K562 (cell line): ENCODE measurements at regions not wholly inside any gene's neighbourhood (a gene's known extent, or its start where the extent isn't known, plus 50 kb on each side); places are given as distances from the start of the nearest gene placed in this dataset.

Source experiments
- MCM5 ChIP-seq: fragments of 450-650 bp; IDR thresholded peaks from 2 replicates; pipeline ENCODE4 v1.6.1; 2016; ENCODE audit warnings: low read depth
- MYC ChIP-seq, 2 experiments: fragments of 250-450 bp in 1 of 2; sonication (Bioruptor Pico) in 1 of 2; IDR thresholded peaks; 2 replicates each; pipeline versions ENCODE4 v1.5.1 to v1.6.1; 2012 to 2021; ENCODE audit warnings: low read depth in 2 of 2, borderline replicate concordance in 1 of 2, improper control_type of control experiment in 1 of 2, low read length in 1 of 2, mild to moderate bottlenecking in 1 of 2, moderate library complexity in 1 of 2
- STAG1 ChIP-seq: sonication (generic); formaldehyde crosslinking; IDR thresholded peaks from 2 replicates; pipeline ENCODE4 v1.5.0; 2020; ENCODE audit warnings: missing genetic modification reagents, borderline replicate concordance
- TBL1XR1 ChIP-seq, 2 experiments: IDR thresholded peaks; 2 replicates each; pipeline ENCODE4 v1.6.1; 2012; ENCODE audit warnings: improper control_type of control experiment in 2 of 2, low read length in 2 of 2, mild to moderate bottlenecking in 1 of 2
- TF ChIP-seq, protein P1 (sequence below): sonication (generic); formaldehyde crosslinking; IDR thresholded peaks from 2 replicates; pipeline ENCODE4 v1.8.1; 2023; ENCODE audit warnings: mild to moderate bottlenecking, missing genetic modification reagents
- TF ChIP-seq, protein P2 (sequence below), 3 experiments: IDR thresholded peaks in 2 of 3; conservative IDR thresholded peaks in 1 of 3; 2 replicates each; pipeline ENCODE4 v1.5.1; 2011 to 2012; ENCODE audit warnings: low read length in 3 of 3, mild to moderate bottlenecking in 3 of 3, control low read depth in 2 of 3, improper control_type of control experiment in 1 of 3, inconsistent platforms in 1 of 3, low read depth in 1 of 3, mixed read lengths in 1 of 3, moderate library complexity in 1 of 3; ENCODE audit not compliant: insufficient read depth in 2 of 3

DNA sequence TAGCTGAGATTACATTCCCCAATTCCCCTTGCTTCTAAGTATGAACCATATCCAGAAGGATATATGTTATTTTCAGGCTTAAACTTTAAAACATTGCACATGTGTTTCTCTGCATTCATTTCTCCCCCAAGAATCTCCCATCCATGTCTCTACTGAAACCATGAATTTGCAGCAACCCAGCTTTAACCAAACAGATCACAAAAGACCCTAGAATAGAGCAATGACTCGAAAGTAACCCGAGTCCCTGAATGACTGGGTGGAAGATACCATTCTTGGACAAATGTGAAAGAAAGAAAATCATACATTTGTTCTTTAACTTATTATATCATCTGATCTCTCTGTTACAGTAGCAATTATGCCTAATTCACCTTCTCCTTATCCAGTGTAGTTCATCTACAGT, 278.7 kb downstream of the IPMK start:
- TF ChIP-seq MYC (IDR thresholded peaks at IDR 0.05; ENCODE audit: low read depth, low read length) (no peak), MYC (CRISPR knock-in tag; IDR thresholded peaks at IDR 0.05; ENCODE audit: borderline replicate concordance, low read depth) (no peak), MCM5 (no peak), STAG1 (CRISPR knock-in tag) (no peak), TBL1XR1 (IDR thresholded peaks at IDR 0.05; ENCODE audit: low read length in 2 of 2) (no peak)
- TF ChIP-seq, protein P1, sequence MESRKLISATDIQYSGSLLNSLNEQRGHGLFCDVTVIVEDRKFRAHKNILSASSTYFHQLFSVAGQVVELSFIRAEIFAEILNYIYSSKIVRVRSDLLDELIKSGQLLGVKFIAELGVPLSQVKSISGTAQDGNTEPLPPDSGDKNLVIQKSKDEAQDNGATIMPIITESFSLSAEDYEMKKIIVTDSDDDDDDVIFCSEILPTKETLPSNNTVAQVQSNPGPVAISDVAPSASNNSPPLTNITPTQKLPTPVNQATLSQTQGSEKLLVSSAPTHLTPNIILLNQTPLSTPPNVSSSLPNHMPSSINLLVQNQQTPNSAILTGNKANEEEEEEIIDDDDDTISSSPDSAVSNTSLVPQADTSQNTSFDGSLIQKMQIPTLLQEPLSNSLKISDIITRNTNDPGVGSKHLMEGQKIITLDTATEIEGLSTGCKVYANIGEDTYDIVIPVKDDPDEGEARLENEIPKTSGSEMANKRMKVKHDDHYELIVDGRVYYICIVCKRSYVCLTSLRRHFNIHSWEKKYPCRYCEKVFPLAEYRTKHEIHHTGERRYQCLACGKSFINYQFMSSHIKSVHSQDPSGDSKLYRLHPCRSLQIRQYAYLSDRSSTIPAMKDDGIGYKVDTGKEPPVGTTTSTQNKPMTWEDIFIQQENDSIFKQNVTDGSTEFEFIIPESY (CRISPR knock-in tag), result no peak
- TF ChIP-seq, protein P2, sequence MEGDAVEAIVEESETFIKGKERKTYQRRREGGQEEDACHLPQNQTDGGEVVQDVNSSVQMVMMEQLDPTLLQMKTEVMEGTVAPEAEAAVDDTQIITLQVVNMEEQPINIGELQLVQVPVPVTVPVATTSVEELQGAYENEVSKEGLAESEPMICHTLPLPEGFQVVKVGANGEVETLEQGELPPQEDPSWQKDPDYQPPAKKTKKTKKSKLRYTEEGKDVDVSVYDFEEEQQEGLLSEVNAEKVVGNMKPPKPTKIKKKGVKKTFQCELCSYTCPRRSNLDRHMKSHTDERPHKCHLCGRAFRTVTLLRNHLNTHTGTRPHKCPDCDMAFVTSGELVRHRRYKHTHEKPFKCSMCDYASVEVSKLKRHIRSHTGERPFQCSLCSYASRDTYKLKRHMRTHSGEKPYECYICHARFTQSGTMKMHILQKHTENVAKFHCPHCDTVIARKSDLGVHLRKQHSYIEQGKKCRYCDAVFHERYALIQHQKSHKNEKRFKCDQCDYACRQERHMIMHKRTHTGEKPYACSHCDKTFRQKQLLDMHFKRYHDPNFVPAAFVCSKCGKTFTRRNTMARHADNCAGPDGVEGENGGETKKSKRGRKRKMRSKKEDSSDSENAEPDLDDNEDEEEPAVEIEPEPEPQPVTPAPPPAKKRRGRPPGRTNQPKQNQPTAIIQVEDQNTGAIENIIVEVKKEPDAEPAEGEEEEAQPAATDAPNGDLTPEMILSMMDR (IDR thresholded peaks at IDR 0.05 in 2 of 3, conservative IDR thresholded peaks at IDR 0.05 in 1 of 3; ENCODE audit: insufficient read depth in 2 of 3, low read depth in 1 of 3, low read length in 3 of 3), result no peak
